CD14-positive monocyte (primary cell): ENCODE measurements at regions not wholly inside any gene's neighbourhood (a gene's known extent, or its start where the extent isn't known, plus 50 kb on each side); places are given as distances from the start of the nearest gene placed in this dataset.

Experiments
- DNase-seq, 3 donors: peaks; one replicate each; pipeline ENCODE4 v3.0.0-alpha.2; 2011 to 2022
- H2AFZ ChIP-seq: 2 replicates; pipeline ENCODE4 v1.6.0; 2012; ENCODE audit warnings: mild to moderate bottlenecking, low read depth, low read length, inconsistent platforms; ENCODE audit not compliant: insufficient read depth, poor library complexity, severe bottlenecking
- H3K27ac ChIP-seq, 2 donors: 1 replicate in 1 of 2; 2 replicates in 1 of 2; pipeline ENCODE4 v1.5.1; 2012 to 2013; ENCODE audit warnings: low read length in 2 of 2, control low read depth in 1 of 2, inconsistent platforms in 1 of 2, low read depth in 1 of 2, mild to moderate bottlenecking in 1 of 2
- H3K27me3 ChIP-seq, 2 donors: one replicate each; pipeline versions ENCODE4 v1.6.0 to v1.6.1; 2011 to 2013; ENCODE audit warnings: low read length in 2 of 2; ENCODE audit not compliant: control insufficient read depth in 2 of 2, insufficient read depth in 2 of 2
- H3K36me3 ChIP-seq, 2 donors: replicated peaks in 1 of 2; 1 replicate in 1 of 2; 2 replicates in 1 of 2; pipeline versions ENCODE4 v1.5.1 to v1.6.1; 2012 to 2013; ENCODE audit warnings: low read length in 2 of 2, control low read depth in 1 of 2, inconsistent platforms in 1 of 2, mild to moderate bottlenecking in 1 of 2; ENCODE audit not compliant: insufficient read depth in 2 of 2, control insufficient read depth in 1 of 2
- H3K4me1 ChIP-seq, 2 donors: 1 replicate in 1 of 2; 2 replicates in 1 of 2; pipeline versions ENCODE4 v1.5.1 to v1.6.1; 2012 to 2013; ENCODE audit warnings: low read length in 2 of 2, control low read depth in 1 of 2, inconsistent platforms in 1 of 2, mild to moderate bottlenecking in 1 of 2, moderate library complexity in 1 of 2; ENCODE audit not compliant: insufficient read depth in 2 of 2, control insufficient read depth in 1 of 2
- H3K4me2 ChIP-seq: replicated peaks from 2 replicates; pipeline ENCODE3; 2012; ENCODE audit warnings: low read length, moderate library complexity, mild to moderate bottlenecking; ENCODE audit not compliant: poor library complexity, severe bottlenecking; ENCODE audit errors: extremely low read depth
- H3K4me3 ChIP-seq, 3 experiments: fragments of 200-600 bp in 1 of 3; sonication (generic) in 1 of 3; replicated peaks in 1 of 3; 1 replicate in 2 of 3; 2 replicates in 1 of 3; pipeline ENCODE4 v1.5.1; 2011 to 2013; ENCODE audit warnings: low read length in 3 of 3, mild to moderate bottlenecking in 3 of 3, control low read depth in 2 of 3, low read depth in 2 of 3, inconsistent platforms in 1 of 3, moderate library complexity in 1 of 3
- H3K79me2 ChIP-seq: 2 replicates; pipeline ENCODE4 v1.6.0; 2012; ENCODE audit warnings: mild to moderate bottlenecking, control low read depth, inconsistent platforms, low read length, moderate library complexity; ENCODE audit not compliant: insufficient read depth
- H3K9ac ChIP-seq: 2 replicates; pipeline ENCODE4 v1.6.0; 2017; ENCODE audit warnings: low read length, mild to moderate bottlenecking; ENCODE audit not compliant: insufficient read depth, poor library complexity, severe bottlenecking
- H3K9me3 ChIP-seq, 2 donors: replicated peaks in 1 of 2; 1 replicate in 1 of 2; 2 replicates in 1 of 2; pipeline versions ENCODE4 v1.5.1 to v1.6.1; 2012 to 2013; ENCODE audit warnings: low read length in 2 of 2, control low read depth in 1 of 2; ENCODE audit not compliant: control insufficient read depth in 1 of 2, insufficient read depth in 1 of 2
- H4K20me1 ChIP-seq: 2 replicates; pipeline ENCODE4 v1.6.0; 2012; ENCODE audit warnings: mild to moderate bottlenecking, low read length, control low read depth, moderate library complexity; ENCODE audit not compliant: insufficient read depth
- H3K27ac Mint-ChIP-seq, 7 donors: one replicate each; pipeline ENCODE4 v1.8.0; 2020; ENCODE audit warnings: mild to moderate bottlenecking in 7 of 7, mixed read lengths in 7 of 7, moderate library complexity in 6 of 7, inconsistent platforms in 2 of 7
- H3K27me3 Mint-ChIP-seq, 3 donors: one replicate each; pipeline ENCODE4 v1.8.0; 2021 to 2022; ENCODE audit warnings: low read depth in 3 of 3, mild to moderate bottlenecking in 3 of 3, mixed read lengths in 3 of 3, moderate library complexity in 3 of 3, inconsistent platforms in 1 of 3
- H3K36me3 Mint-ChIP-seq, 2 donors: one replicate each; pipeline ENCODE4 v1.8.0; 2020; ENCODE audit warnings: mixed read lengths in 2 of 2, inconsistent platforms in 1 of 2, mild to moderate bottlenecking in 1 of 2
- H3K4me1 Mint-ChIP-seq: one replicate; pipeline ENCODE4 v1.8.0; 2020; ENCODE audit warnings: mild to moderate bottlenecking, mixed read lengths
- H3K4me3 Mint-ChIP-seq, 2 donors: one replicate each; pipeline ENCODE4 v1.8.0; 2020; ENCODE audit warnings: mild to moderate bottlenecking in 2 of 2, mixed read lengths in 2 of 2, moderate library complexity in 1 of 2
- H3K9me3 Mint-ChIP-seq, 7 donors: one replicate each; pipeline ENCODE4 v1.8.0; 2020 to 2022; ENCODE audit warnings: mixed read lengths in 7 of 7, mild to moderate bottlenecking in 6 of 7, moderate library complexity in 6 of 7, inconsistent platforms in 2 of 7
- WGBS: methylation state at CpG from one replicate; pipeline ENCODE4 v1.1.5; 2013; ENCODE audit warnings: missing lambda C conversion rate; ENCODE audit not compliant: insufficient coverage; 5-methylcytosine and 5-hydroxymethylcytosine counted together
- intact Hi-C, 2 donors: fragments of 100-400 bp; cut with micrococcal nuclease; formaldehyde crosslinking; loops; one replicate each; pipeline versions ENCODE4 v1.15.0 to v1.15.1; 2023
- TF ChIP-seq, protein P1 (sequence below): fragments of 200-600 bp; IDR thresholded peaks from one replicate; pipeline ENCODE4 v1.8.0; 2022; ENCODE audit warnings: antibody characterized with exemption, mild to moderate bottlenecking

DNA sequence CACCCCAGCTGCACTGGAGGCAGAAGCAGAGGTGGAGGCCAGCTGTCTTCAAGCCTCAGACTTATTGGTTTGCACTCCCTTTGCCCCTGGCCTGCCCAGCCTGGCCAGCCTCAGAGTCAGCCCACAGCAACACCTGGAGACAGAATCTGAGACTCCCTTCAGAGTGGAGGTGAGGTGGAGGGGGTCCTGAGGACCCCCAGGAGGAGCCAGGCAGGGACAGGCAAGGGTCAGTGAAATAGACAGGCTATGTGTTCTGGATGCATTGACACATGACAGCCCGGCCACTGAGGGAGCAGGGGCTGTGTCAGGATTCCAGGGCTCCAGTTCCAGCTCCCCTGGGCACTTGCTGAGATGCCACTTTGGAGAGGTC, 309.7 kb downstream of the MYCN start:
- H3K79me2 ChIP-seq, result no peaks in the 10 kb centered on the region
- TF ChIP-seq, protein P1, sequence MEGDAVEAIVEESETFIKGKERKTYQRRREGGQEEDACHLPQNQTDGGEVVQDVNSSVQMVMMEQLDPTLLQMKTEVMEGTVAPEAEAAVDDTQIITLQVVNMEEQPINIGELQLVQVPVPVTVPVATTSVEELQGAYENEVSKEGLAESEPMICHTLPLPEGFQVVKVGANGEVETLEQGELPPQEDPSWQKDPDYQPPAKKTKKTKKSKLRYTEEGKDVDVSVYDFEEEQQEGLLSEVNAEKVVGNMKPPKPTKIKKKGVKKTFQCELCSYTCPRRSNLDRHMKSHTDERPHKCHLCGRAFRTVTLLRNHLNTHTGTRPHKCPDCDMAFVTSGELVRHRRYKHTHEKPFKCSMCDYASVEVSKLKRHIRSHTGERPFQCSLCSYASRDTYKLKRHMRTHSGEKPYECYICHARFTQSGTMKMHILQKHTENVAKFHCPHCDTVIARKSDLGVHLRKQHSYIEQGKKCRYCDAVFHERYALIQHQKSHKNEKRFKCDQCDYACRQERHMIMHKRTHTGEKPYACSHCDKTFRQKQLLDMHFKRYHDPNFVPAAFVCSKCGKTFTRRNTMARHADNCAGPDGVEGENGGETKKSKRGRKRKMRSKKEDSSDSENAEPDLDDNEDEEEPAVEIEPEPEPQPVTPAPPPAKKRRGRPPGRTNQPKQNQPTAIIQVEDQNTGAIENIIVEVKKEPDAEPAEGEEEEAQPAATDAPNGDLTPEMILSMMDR, result no peak
- no peak overlapping the region for H3K27ac ChIP-seq
- no peak overlapping the region for H3K27ac Mint-ChIP-seq
- no peaks in the 10 kb centered on the region for H3K36me3 ChIP-seq
- peaks cover 2 to 3% (median 3%) of the 10 kb centered on the region in 3 donors for H3K27me3 Mint-ChIP-seq
- H3K36me3 Mint-ChIP-seq, result no peaks in the 10 kb centered on the region
- DNase-seq, result no peak
- intact Hi-C loops, result no loop called here
- H3K4me2 ChIP-seq, result no peak overlapping the region
- H3K4me1 Mint-ChIP-seq, result no peaks in the 10 kb centered on the region
- no peaks in the 10 kb centered on the region for H3K9me3 ChIP-seq
- 100% methylated on average over 1 of the region's 1 CpG for WGBS
- no peaks in the 10 kb centered on the region for H3K27me3 ChIP-seq
- no peak overlapping the region for H2AFZ ChIP-seq
- no peaks in the 10 kb centered on the region for H4K20me1 ChIP-seq
- no peaks in the 10 kb centered on the region for H3K4me1 ChIP-seq
- no peak overlapping the region for H3K9ac ChIP-seq
- H3K4me3 Mint-ChIP-seq, result no peak overlapping the region
- H3K4me3 ChIP-seq, result no peak overlapping the region
- H3K9me3 Mint-ChIP-seq, result peaks cover 0 to 4% (median 0%) of the 10 kb centered on the region in 7 donors

DNA sequence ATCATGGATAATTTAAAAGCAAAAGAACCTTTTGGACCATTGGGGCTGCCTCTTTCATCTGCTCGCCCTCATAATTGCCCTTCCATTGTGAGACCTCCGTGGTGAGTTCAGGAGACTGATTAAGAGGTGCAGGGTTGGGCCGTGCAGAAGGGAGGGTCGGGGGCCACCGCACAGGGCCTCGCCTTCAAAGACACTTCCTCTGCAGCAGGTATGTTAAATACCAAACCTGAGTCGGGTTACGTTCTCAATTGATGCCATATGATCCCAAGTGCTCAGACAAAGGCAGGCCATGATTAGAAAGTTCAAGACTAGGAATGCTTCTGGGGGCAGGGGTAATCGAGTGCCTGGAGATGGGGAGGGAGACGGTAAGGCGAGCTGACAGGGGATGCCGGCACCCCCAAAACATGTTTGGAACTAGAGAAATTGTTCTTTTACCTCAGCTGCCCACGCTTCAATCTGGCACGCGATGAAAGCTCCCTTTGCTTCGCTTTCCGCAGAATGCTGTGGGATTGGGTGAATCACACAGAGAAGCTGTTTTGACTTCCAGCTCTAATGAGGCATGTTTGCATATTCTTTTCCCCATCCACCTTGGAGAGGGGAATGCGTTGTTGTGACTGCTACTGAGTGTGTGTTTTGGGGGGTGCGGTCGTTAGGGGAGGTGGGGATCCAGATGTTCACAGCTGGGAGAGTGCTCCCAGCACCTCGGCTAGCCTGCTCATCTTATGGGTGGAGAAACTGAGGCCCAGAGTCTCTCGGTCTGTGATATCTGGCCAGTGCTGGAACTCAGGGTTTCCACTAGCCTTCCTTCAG, 309.1 kb downstream of the MYCN start:
- intact Hi-C loops, result no loop called here
- TF ChIP-seq, protein P1, result no peak
- Mint-ChIP-seq H3K4me3 (no peak overlapping the region), H3K9me3 (peaks cover 0 to 3% (median 0%) of the 10 kb centered on the region in 7 donors), H3K27ac (peak overlapping the region in 1 of 7 donors; percentile 5), H3K36me3 (no peaks in the 10 kb centered on the region), H3K4me1 (no peaks in the 10 kb centered on the region), H3K27me3 (peaks cover 0 to 3% (median 3%) of the 10 kb centered on the region in 3 donors)
- Histone ChIP-seq H3K9ac (no peak overlapping the region), H3K9me3 (no peaks in the 10 kb centered on the region), H3K4me1 (no peaks in the 10 kb centered on the region), H3K4me2 (no peak overlapping the region), H4K20me1 (no peaks in the 10 kb centered on the region), H3K27ac (no peak overlapping the region), H2AFZ (no peak overlapping the region), H3K4me3 (no peak overlapping the region), H3K79me2 (no peaks in the 10 kb centered on the region), H3K36me3 (no peaks in the 10 kb centered on the region), H3K27me3 (no peaks in the 10 kb centered on the region)
- 93% methylated on average over 13 of the region's 22 CpGs for WGBS
- no peak for DNase-seq
